CD4-positive, alpha-beta memory T cell (primary cell): ENCODE measurements at regions not wholly inside any gene's neighbourhood (a gene's known extent, or its start where the extent isn't known, plus 50 kb on each side); places are given as distances from the start of the nearest gene placed in this dataset.

Experiments
- CTCF ChIA-PET: fragments of 350-600 bp; sonication (Branson Sonifier 250); formaldehyde crosslinking; loops from one replicate; lab custom pipeline; 2021; ENCODE audit warnings: inconsistent platforms; ENCODE audit not compliant: partially characterized antibody; lab: Charles Lee
- POLR2A ChIA-PET: fragments of 350-600 bp; sonication (Branson Sonifier 250); formaldehyde crosslinking; loops from one replicate; lab custom pipeline; 2021; ENCODE audit not compliant: partially characterized antibody; lab: Charles Lee
- DNase-seq, 5 donors: peaks; one replicate each; pipeline versions ENCODE4 v3.0.0 to v3.0.0-alpha.2; 2020 to 2022; ENCODE audit warnings: mixed read lengths in 1 of 5
- H3K27ac ChIP-seq: one replicate; pipeline ENCODE4 v1.7.0; 2013; ENCODE audit warnings: low read depth, low read length
- H3K27me3 ChIP-seq: 2 replicates; pipeline ENCODE4 v1.7.0; 2013; ENCODE audit warnings: mild to moderate bottlenecking, low read length, moderate library complexity; ENCODE audit not compliant: insufficient read depth
- H3K36me3 ChIP-seq: 2 replicates; pipeline ENCODE4 v1.7.0; 2013; ENCODE audit warnings: mild to moderate bottlenecking, low read length, moderate library complexity; ENCODE audit not compliant: insufficient read depth
- H3K4me1 ChIP-seq: 2 replicates; pipeline ENCODE4 v1.7.0; 2013; ENCODE audit warnings: mild to moderate bottlenecking, low read length, moderate library complexity; ENCODE audit not compliant: insufficient read depth
- H3K4me3 ChIP-seq, 2 donors: one replicate each; pipeline ENCODE4 v1.7.0; 2013; ENCODE audit warnings: low read length in 2 of 2, mild to moderate bottlenecking in 1 of 2
- H3K9me3 ChIP-seq, 2 donors: one replicate each; pipeline ENCODE4 v1.7.0; 2013; ENCODE audit warnings: low read length in 2 of 2, control low read depth in 1 of 2; ENCODE audit not compliant: control insufficient read depth in 1 of 2
- H3K27ac Mint-ChIP-seq, 7 donors: one replicate each; pipeline ENCODE4 v1.8.0; 2020 to 2021; ENCODE audit warnings: mixed read lengths in 7 of 7, mild to moderate bottlenecking in 6 of 7, inconsistent platforms in 3 of 7, moderate library complexity in 3 of 7
- H3K27me3 Mint-ChIP-seq, 2 donors: one replicate each; pipeline ENCODE4 v1.8.0; 2020 to 2021; ENCODE audit warnings: mixed read lengths in 2 of 2
- H3K36me3 Mint-ChIP-seq, 2 donors: one replicate each; pipeline ENCODE4 v1.8.0; 2020 to 2021; ENCODE audit warnings: mixed read lengths in 2 of 2, inconsistent platforms in 1 of 2, mild to moderate bottlenecking in 1 of 2
- H3K4me1 Mint-ChIP-seq, 4 donors: one replicate each; pipeline ENCODE4 v1.8.0; 2020 to 2021; ENCODE audit warnings: mixed read lengths in 4 of 4, mild to moderate bottlenecking in 1 of 4
- H3K4me3 Mint-ChIP-seq, 8 donors: one replicate each; pipeline ENCODE4 v1.8.0; 2020 to 2021; ENCODE audit warnings: mixed read lengths in 8 of 8, mild to moderate bottlenecking in 7 of 8, moderate library complexity in 6 of 8, inconsistent platforms in 3 of 8
- H3K9me3 Mint-ChIP-seq, 8 donors: one replicate each; pipeline ENCODE4 v1.8.0; 2020 to 2021; ENCODE audit warnings: mixed read lengths in 8 of 8, mild to moderate bottlenecking in 5 of 8, inconsistent platforms in 3 of 8, moderate library complexity in 1 of 8
- intact Hi-C: fragments of 100-400 bp; cut with micrococcal nuclease; formaldehyde crosslinking; loops from one replicate; pipeline ENCODE4 v1.15.1; 2023

- Histone ChIP-seq H3K4me1 (peaks cover 5% of the 10 kb centered on the region), H3K36me3 (no peaks in the 10 kb centered on the region), H3K27ac (no peak overlapping the region), H3K9me3 (no peaks in the 10 kb centered on the region), H3K4me3 (no peak overlapping the region), H3K27me3 (no peaks in the 10 kb centered on the region)
- peaks cover 22 to 25% of the 10 kb centered on the region in 2 donors for H3K27me3 Mint-ChIP-seq
- no peaks in the 10 kb centered on the region for H3K36me3 Mint-ChIP-seq
- no peak overlapping the region for H3K4me3 Mint-ChIP-seq
- DNase-seq, result no peak
- H3K9me3 Mint-ChIP-seq, result no peaks in the 10 kb centered on the region
- CTCF ChIA-PET, result interaction anchor here (1.5 to 1.6 kb wide), 2 partner anchors 9 to 56 kb away, joined by 3 to 5 read pairs; no protein-coding TSS in a partner anchor
- H3K4me1 Mint-ChIP-seq, result peaks cover 5 to 7% (median 6%) of the 10 kb centered on the region in 4 donors
- no peak overlapping the region for H3K27ac Mint-ChIP-seq
- POLR2A ChIA-PET, result no interaction called here
- intact Hi-C loops, result no loop called here
These were observed 67.4 kb upstream of the STUM start for GRCh38 chr1:226481133-226481532.

GRCh38 chr1:226482196-226482595, 66.4 kb upstream of the STUM start:
- H3K27ac Mint-ChIP-seq, result no peak overlapping the region
- POLR2A ChIA-PET, result no interaction called here

GRCh38 chr1:226482975-226483700, 65.4 kb upstream of the STUM start:
- Histone ChIP-seq H3K27ac (no peak overlapping the region), H3K4me3 (no peak overlapping the region), H3K4me1 (peaks cover 16% of the 10 kb centered on the region), H3K27me3 (no peaks in the 10 kb centered on the region), H3K36me3 (no peaks in the 10 kb centered on the region), H3K9me3 (no peaks in the 10 kb centered on the region)
- H3K4me3 Mint-ChIP-seq, result no peak overlapping the region
- peaks cover 26% of the 10 kb centered on the region in 2 donors for H3K27me3 Mint-ChIP-seq
- intact Hi-C loops, result no loop called here
- peaks cover 0 to 3% (median 0%) of the 10 kb centered on the region in 8 donors for H3K9me3 Mint-ChIP-seq
- CTCF ChIA-PET, result no interaction called here
- no peak for DNase-seq
- no peaks in the 10 kb centered on the region for H3K36me3 Mint-ChIP-seq
- H3K27ac Mint-ChIP-seq, result no peak overlapping the region
- H3K4me1 Mint-ChIP-seq, result peaks cover 14 to 16% (median 15%) of the 10 kb centered on the region in 4 donors
- POLR2A ChIA-PET, result no interaction called here

More at GRCh38 chr1:226482196-226482595, 66.4 kb upstream of the STUM start:
- H3K27me3 Mint-ChIP-seq, result peaks cover 25 to 26% of the 10 kb centered on the region in 2 donors
- no peaks in the 10 kb centered on the region for H3K36me3 ChIP-seq
- no peaks in the 10 kb centered on the region for H3K27me3 ChIP-seq
- no peaks in the 10 kb centered on the region for H3K36me3 Mint-ChIP-seq
- H3K4me1 ChIP-seq, result peaks cover 15% of the 10 kb centered on the region
- intact Hi-C loops, result no loop called here
- DNase-seq, result no peak
- H3K4me3 Mint-ChIP-seq, result no peak overlapping the region
- peaks cover 0 to 3% (median 0%) of the 10 kb centered on the region in 8 donors for H3K9me3 Mint-ChIP-seq
- CTCF ChIA-PET, result interaction anchor here (1.6 kb wide), 1 partner anchor 8 kb away, joined by 3 read pairs; no protein-coding TSS in a partner anchor
- H3K4me1 Mint-ChIP-seq, result peaks cover 14 to 16% (median 15%) of the 10 kb centered on the region in 4 donors
- H3K27ac ChIP-seq, result no peak overlapping the region
- no peaks in the 10 kb centered on the region for H3K9me3 ChIP-seq
- H3K4me3 ChIP-seq, result no peak overlapping the region

GRCh38 chr1:226485192-226485591, 63.4 kb upstream of the STUM start:
- H3K4me3 ChIP-seq, result no peak overlapping the region
- CTCF ChIA-PET, result no interaction called here
- DNase-seq, result no peak
- H3K4me3 Mint-ChIP-seq, result no peak overlapping the region
- no peaks in the 10 kb centered on the region for H3K36me3 Mint-ChIP-seq
- intact Hi-C loops, result no loop called here
- POLR2A ChIA-PET, result no interaction called here
- H3K9me3 Mint-ChIP-seq, result peaks cover 0 to 3% (median 0%) of the 10 kb centered on the region in 8 donors
- H3K9me3 ChIP-seq, result no peaks in the 10 kb centered on the region
- no peak overlapping the region for H3K27ac Mint-ChIP-seq
- H3K27me3 ChIP-seq, result no peaks in the 10 kb centered on the region
- H3K4me1 Mint-ChIP-seq, result peaks cover 14 to 16% (median 15%) of the 10 kb centered on the region in 4 donors
- peaks cover 16% of the 10 kb centered on the region for H3K4me1 ChIP-seq
- H3K27ac ChIP-seq, result no peak overlapping the region
- peaks cover 32 to 34% of the 10 kb centered on the region in 2 donors for H3K27me3 Mint-ChIP-seq
- H3K36me3 ChIP-seq, result no peaks in the 10 kb centered on the region

GRCh38 chr1:226486161-226486560, 62.4 kb upstream of the STUM start:
- no peaks in the 10 kb centered on the region for H3K27me3 ChIP-seq
- intact Hi-C loops, result no loop called here
- no peak overlapping the region for H3K27ac ChIP-seq
- DNase-seq, result peak in 4 of 5 donors; percentile 54 to 67 (median 55)
- H3K36me3 ChIP-seq, result no peaks in the 10 kb centered on the region
- H3K4me1 ChIP-seq, result peaks cover 16% of the 10 kb centered on the region
- Mint-ChIP-seq H3K27ac (peak overlapping the region in 2 of 7 donors; percentile 2 to 28), H3K4me1 (peaks cover 14 to 16% (median 15%) of the 10 kb centered on the region in 4 donors), H3K9me3 (peaks cover 0 to 4% (median 0%) of the 10 kb centered on the region in 8 donors), H3K4me3 (peak overlapping the region in 5 of 8 donors; percentile 3 to 38 (median 24)), H3K27me3 (peaks cover 32 to 34% of the 10 kb centered on the region in 2 donors), H3K36me3 (no peaks in the 10 kb centered on the region)
- H3K9me3 ChIP-seq, result no peaks in the 10 kb centered on the region
- no peak overlapping the region for H3K4me3 ChIP-seq
- ChIA-PET CTCF (no interaction called here), POLR2A (no interaction called here)

GRCh38 chr1:226487921-226488320, 60.6 kb upstream of the STUM start:
- no peak for DNase-seq
- Histone ChIP-seq H3K9me3 (no peaks in the 10 kb centered on the region), H3K36me3 (no peaks in the 10 kb centered on the region), H3K27ac (no peak overlapping the region), H3K4me3 (no peak overlapping the region), H3K4me1 (peaks cover 16% of the 10 kb centered on the region), H3K27me3 (no peaks in the 10 kb centered on the region)
- intact Hi-C loops, result no loop called here
- Mint-ChIP-seq H3K4me1 (peaks cover 14 to 16% (median 15%) of the 10 kb centered on the region in 4 donors), H3K9me3 (peaks cover 0 to 4% (median 0%) of the 10 kb centered on the region in 8 donors), H3K27me3 (peaks cover 21 to 31% of the 10 kb centered on the region in 2 donors), H3K4me3 (no peak overlapping the region), H3K36me3 (no peaks in the 10 kb centered on the region), H3K27ac (peak overlapping the region in 1 of 7 donors; percentile 25)
- ChIA-PET CTCF (no interaction called here), POLR2A (no interaction called here)

- Mint-ChIP-seq H3K27ac (no peak overlapping the region), H3K4me3 (no peak overlapping the region), H3K4me1 (peaks cover 14 to 16% (median 15%) of the 10 kb centered on the region in 4 donors), H3K27me3 (peaks cover 15 to 18% of the 10 kb centered on the region in 2 donors), H3K36me3 (no peaks in the 10 kb centered on the region), H3K9me3 (peaks cover 0 to 4% (median 0%) of the 10 kb centered on the region in 8 donors)
- no peaks in the 10 kb centered on the region for H3K27me3 ChIP-seq
- intact Hi-C loops, result no loop called here
- no peak overlapping the region for H3K27ac ChIP-seq
- H3K36me3 ChIP-seq, result no peaks in the 10 kb centered on the region
- no peak overlapping the region for H3K4me3 ChIP-seq
- peaks cover 16% of the 10 kb centered on the region for H3K4me1 ChIP-seq
- POLR2A ChIA-PET, result no interaction called here
- DNase-seq, result no peak
- H3K9me3 ChIP-seq, result no peaks in the 10 kb centered on the region
- CTCF ChIA-PET, result interaction anchor here (1.3 to 2.2 kb wide), 4 partner anchors 8 to 57 kb away, joined by 3 to 6 read pairs (median 6); no protein-coding TSS in a partner anchor
These were observed 58.7 kb upstream of the STUM start for GRCh38 chr1:226489718-226490425.
